ENCODE measurements at regions not wholly inside any gene's neighbourhood (a gene's known extent, or its start where the extent isn't known, plus 50 kb on each side); places are given as distances from the start of the nearest gene placed in this dataset.

DNA sequence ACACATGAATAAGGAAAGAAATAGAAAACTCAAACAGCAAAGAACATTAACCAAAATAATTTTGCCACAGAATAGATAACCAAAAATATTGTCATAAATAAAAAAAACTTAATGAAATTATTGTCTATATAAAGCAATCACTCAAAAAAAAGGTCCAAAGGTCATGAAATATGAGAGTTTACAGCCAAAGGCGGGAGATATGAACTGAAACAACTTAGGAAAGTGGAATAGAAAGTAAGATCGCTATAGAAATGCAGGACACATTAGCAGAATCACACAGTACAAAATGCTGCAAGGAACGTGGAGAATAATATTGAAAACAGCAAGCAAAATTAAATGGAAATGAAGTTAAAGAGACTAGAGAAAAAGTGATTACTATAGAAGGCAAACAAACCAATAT, 375.0 kb upstream of the ARHGEF26 start:
- TF ChIP-seq POLR2AphosphoS5 (IDR thresholded peaks at IDR 0.05): no peak
- TF ChIP-seq, protein P1, sequence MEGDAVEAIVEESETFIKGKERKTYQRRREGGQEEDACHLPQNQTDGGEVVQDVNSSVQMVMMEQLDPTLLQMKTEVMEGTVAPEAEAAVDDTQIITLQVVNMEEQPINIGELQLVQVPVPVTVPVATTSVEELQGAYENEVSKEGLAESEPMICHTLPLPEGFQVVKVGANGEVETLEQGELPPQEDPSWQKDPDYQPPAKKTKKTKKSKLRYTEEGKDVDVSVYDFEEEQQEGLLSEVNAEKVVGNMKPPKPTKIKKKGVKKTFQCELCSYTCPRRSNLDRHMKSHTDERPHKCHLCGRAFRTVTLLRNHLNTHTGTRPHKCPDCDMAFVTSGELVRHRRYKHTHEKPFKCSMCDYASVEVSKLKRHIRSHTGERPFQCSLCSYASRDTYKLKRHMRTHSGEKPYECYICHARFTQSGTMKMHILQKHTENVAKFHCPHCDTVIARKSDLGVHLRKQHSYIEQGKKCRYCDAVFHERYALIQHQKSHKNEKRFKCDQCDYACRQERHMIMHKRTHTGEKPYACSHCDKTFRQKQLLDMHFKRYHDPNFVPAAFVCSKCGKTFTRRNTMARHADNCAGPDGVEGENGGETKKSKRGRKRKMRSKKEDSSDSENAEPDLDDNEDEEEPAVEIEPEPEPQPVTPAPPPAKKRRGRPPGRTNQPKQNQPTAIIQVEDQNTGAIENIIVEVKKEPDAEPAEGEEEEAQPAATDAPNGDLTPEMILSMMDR (IDR thresholded peaks at IDR 0.05): no peak

All from suprapubic skin (tissue), 3 donors.